ENCODE measurements at regions not wholly inside any gene's neighbourhood (a gene's known extent, or its start where the extent isn't known, plus 50 kb on each side); places are given as distances from the start of the nearest gene placed in this dataset.

GRCh38 chr12:107339932-107340331 lies 246.6 kb upstream of the CRY1 start:
- WGBS, 3 donors, result 59 to 70% (median 63%) methylated on average over 2 of the region's 2 CpGs
- FAIRE-seq (no peak), DNase-seq (no peak)
- Histone ChIP-seq H3K27me3 (ENCODE audit: control insufficient read depth in 3 of 3, insufficient read depth in 3 of 3, low read length in 3 of 3) (peaks cover 0 to 7% (median 0%) of the 10 kb centered on the region in 3 donors), H3K27ac (ENCODE audit: low read depth in 1 of 3, low read length in 2 of 3) (no peak overlapping the region), H3K4me3 (ENCODE audit: low read depth in 1 of 3, low read length in 3 of 3) (no peak overlapping the region), H3K36me3 (ENCODE audit: control insufficient read depth in 3 of 3, insufficient read depth in 2 of 3, low read depth in 1 of 3, low read length in 3 of 3) (no peaks in the 10 kb centered on the region), H3K4me1 (ENCODE audit: control insufficient read depth in 3 of 3, insufficient read depth in 2 of 3, low read depth in 1 of 3, low read length in 2 of 3) (no peaks in the 10 kb centered on the region), H3K9me3 (ENCODE audit: control insufficient read depth in 2 of 2, insufficient read depth in 1 of 2, low read depth in 1 of 2, low read length in 1 of 2) (no peaks in the 10 kb centered on the region)

GRCh38 chr12:107340898-107341297 lies 247.5 kb upstream of the CRY1 start:
- 86 to 91% (median 88%) methylated on average over 5 of the region's 5 CpGs for WGBS, 3 donors
- no peaks in the 10 kb centered on the region for H3K9me3 ChIP-seq (ENCODE audit: control insufficient read depth in 2 of 2, insufficient read depth in 1 of 2, low read depth in 1 of 2, low read length in 1 of 2)
- H3K4me3 ChIP-seq (ENCODE audit: low read depth in 1 of 3, low read length in 3 of 3), result no peak overlapping the region
- FAIRE-seq (no peak), DNase-seq (no peak)
- H3K27me3 ChIP-seq (ENCODE audit: control insufficient read depth in 3 of 3, insufficient read depth in 3 of 3, low read length in 3 of 3), result peaks cover 0 to 5% (median 0%) of the 10 kb centered on the region in 3 donors
- no peak overlapping the region for H3K27ac ChIP-seq (ENCODE audit: low read depth in 1 of 3, low read length in 2 of 3)
- no peaks in the 10 kb centered on the region for H3K4me1 ChIP-seq (ENCODE audit: control insufficient read depth in 3 of 3, insufficient read depth in 2 of 3, low read depth in 1 of 3, low read length in 2 of 3)
- no peaks in the 10 kb centered on the region for H3K36me3 ChIP-seq (ENCODE audit: control insufficient read depth in 3 of 3, insufficient read depth in 2 of 3, low read depth in 1 of 3, low read length in 3 of 3)

GRCh38 chr12:107344035-107344808 lies 250.9 kb upstream of the CRY1 start:
- Histone ChIP-seq H3K27me3 (ENCODE audit: control insufficient read depth in 3 of 3, insufficient read depth in 3 of 3, low read length in 3 of 3) (no peaks in the 10 kb centered on the region), H3K36me3 (ENCODE audit: control insufficient read depth in 3 of 3, insufficient read depth in 2 of 3, low read depth in 1 of 3, low read length in 3 of 3) (no peaks in the 10 kb centered on the region), H3K4me3 (ENCODE audit: low read depth in 1 of 3, low read length in 3 of 3) (no peak overlapping the region), H3K27ac (ENCODE audit: low read depth in 1 of 3, low read length in 2 of 3) (no peak overlapping the region), H3K4me1 (ENCODE audit: control insufficient read depth in 3 of 3, insufficient read depth in 2 of 3, low read depth in 1 of 3, low read length in 2 of 3) (no peaks in the 10 kb centered on the region), H3K9me3 (ENCODE audit: control insufficient read depth in 2 of 2, insufficient read depth in 1 of 2, low read depth in 1 of 2, low read length in 1 of 2) (peaks cover 0 to 5% of the 10 kb centered on the region in 2 donors)
- 80 to 85% (median 80%) methylated on average over 3 of the region's 3 CpGs for WGBS, 3 donors
- FAIRE-seq (no peak), DNase-seq (no peak)

- FAIRE-seq (no peak), DNase-seq (no peak)
- Histone ChIP-seq H3K27me3 (ENCODE audit: control insufficient read depth in 3 of 3, insufficient read depth in 3 of 3, low read length in 3 of 3) (no peaks in the 10 kb centered on the region), H3K4me1 (ENCODE audit: control insufficient read depth in 3 of 3, insufficient read depth in 2 of 3, low read depth in 1 of 3, low read length in 2 of 3) (peaks cover 0 to 1% (median 0%) of the 10 kb centered on the region in 3 donors), H3K9me3 (ENCODE audit: control insufficient read depth in 2 of 2, insufficient read depth in 1 of 2, low read depth in 1 of 2, low read length in 1 of 2) (peaks cover 0 to 5% of the 10 kb centered on the region in 2 donors), H3K4me3 (ENCODE audit: low read depth in 1 of 3, low read length in 3 of 3) (no peak overlapping the region), H3K27ac (ENCODE audit: low read depth in 1 of 3, low read length in 2 of 3) (no peak overlapping the region), H3K36me3 (ENCODE audit: control insufficient read depth in 3 of 3, insufficient read depth in 2 of 3, low read depth in 1 of 3, low read length in 3 of 3) (no peaks in the 10 kb centered on the region)
- 92 to 96% (median 94%) methylated on average over 3 of the region's 3 CpGs for WGBS, 3 donors
These were observed 253.9 kb upstream of the CRY1 start for GRCh38 chr12:107347261-107347660.

GRCh38 chr12:107349008-107349747 lies 255.8 kb upstream of the CRY1 start:
- 9 to 42% (median 28%) methylated on average over 5 of the region's 5 CpGs for WGBS, 3 donors
- no peaks in the 10 kb centered on the region for H3K27me3 ChIP-seq (ENCODE audit: control insufficient read depth in 3 of 3, insufficient read depth in 3 of 3, low read length in 3 of 3)
- peaks cover 0 to 3% (median 0%) of the 10 kb centered on the region in 3 donors for H3K4me1 ChIP-seq (ENCODE audit: control insufficient read depth in 3 of 3, insufficient read depth in 2 of 3, low read depth in 1 of 3, low read length in 2 of 3)
- DNase-seq (peak; percentile 77 to 85), FAIRE-seq (no peak)
- H3K36me3 ChIP-seq (ENCODE audit: control insufficient read depth in 3 of 3, insufficient read depth in 2 of 3, low read depth in 1 of 3, low read length in 3 of 3), result no peaks in the 10 kb centered on the region
- H3K9me3 ChIP-seq (ENCODE audit: control insufficient read depth in 2 of 2, insufficient read depth in 1 of 2, low read depth in 1 of 2, low read length in 1 of 2), result peaks cover 0 to 8% of the 10 kb centered on the region in 2 donors
- H3K4me3 ChIP-seq (ENCODE audit: low read depth in 1 of 3, low read length in 3 of 3), result no peak overlapping the region
- H3K27ac ChIP-seq (ENCODE audit: low read depth in 1 of 3, low read length in 2 of 3), result peak overlapping the region in 1 of 3 donors; percentile 79

- peaks cover 0 to 8% of the 10 kb centered on the region in 2 donors for H3K9me3 ChIP-seq (ENCODE audit: control insufficient read depth in 2 of 2, insufficient read depth in 1 of 2, low read depth in 1 of 2, low read length in 1 of 2)
- H3K4me1 ChIP-seq (ENCODE audit: control insufficient read depth in 3 of 3, insufficient read depth in 2 of 3, low read depth in 1 of 3, low read length in 2 of 3), result peaks cover 0 to 3% (median 0%) of the 10 kb centered on the region in 3 donors
- DNase-seq (no peak), FAIRE-seq (no peak)
- H3K27ac ChIP-seq (ENCODE audit: low read depth in 1 of 3, low read length in 2 of 3), result no peak overlapping the region
- no peaks in the 10 kb centered on the region for H3K36me3 ChIP-seq (ENCODE audit: control insufficient read depth in 3 of 3, insufficient read depth in 2 of 3, low read depth in 1 of 3, low read length in 3 of 3)
- no peak overlapping the region for H3K4me3 ChIP-seq (ENCODE audit: low read depth in 1 of 3, low read length in 3 of 3)
- 36 to 56% (median 51%) methylated on average over 2 of the region's 2 CpGs for WGBS, 3 donors
- H3K27me3 ChIP-seq (ENCODE audit: control insufficient read depth in 3 of 3, insufficient read depth in 3 of 3, low read length in 3 of 3), result no peaks in the 10 kb centered on the region
These were observed 256.5 kb upstream of the CRY1 start for GRCh38 chr12:107349839-107350238.

GRCh38 chr12:107351109-107351508 lies 257.8 kb upstream of the CRY1 start:
- DNase-seq (peak in 1 of 2 donors; percentile 17), FAIRE-seq (no peak)
- Histone ChIP-seq H3K36me3 (ENCODE audit: control insufficient read depth in 3 of 3, insufficient read depth in 2 of 3, low read depth in 1 of 3, low read length in 3 of 3) (no peaks in the 10 kb centered on the region), H3K9me3 (ENCODE audit: control insufficient read depth in 2 of 2, insufficient read depth in 1 of 2, low read depth in 1 of 2, low read length in 1 of 2) (peaks cover 0 to 8% of the 10 kb centered on the region in 2 donors), H3K27ac (ENCODE audit: low read depth in 1 of 3, low read length in 2 of 3) (no peak overlapping the region), H3K4me3 (ENCODE audit: low read depth in 1 of 3, low read length in 3 of 3) (no peak overlapping the region), H3K4me1 (ENCODE audit: control insufficient read depth in 3 of 3, insufficient read depth in 2 of 3, low read depth in 1 of 3, low read length in 2 of 3) (peaks cover 0 to 3% (median 0%) of the 10 kb centered on the region in 3 donors), H3K27me3 (ENCODE audit: control insufficient read depth in 3 of 3, insufficient read depth in 3 of 3, low read length in 3 of 3) (no peaks in the 10 kb centered on the region)
- 63 to 83% (median 71%) methylated on average over 3 of the region's 3 CpGs for WGBS, 3 donors

- Histone ChIP-seq H3K4me1 (ENCODE audit: control insufficient read depth in 3 of 3, insufficient read depth in 2 of 3, low read depth in 1 of 3, low read length in 2 of 3) (peaks cover 0 to 3% (median 0%) of the 10 kb centered on the region in 3 donors), H3K4me3 (ENCODE audit: low read depth in 1 of 3, low read length in 3 of 3) (no peak overlapping the region), H3K9me3 (ENCODE audit: control insufficient read depth in 2 of 2, insufficient read depth in 1 of 2, low read depth in 1 of 2, low read length in 1 of 2) (peaks cover 0 to 8% of the 10 kb centered on the region in 2 donors), H3K27ac (ENCODE audit: low read depth in 1 of 3, low read length in 2 of 3) (no peak overlapping the region), H3K27me3 (ENCODE audit: control insufficient read depth in 3 of 3, insufficient read depth in 3 of 3, low read length in 3 of 3) (no peaks in the 10 kb centered on the region), H3K36me3 (ENCODE audit: control insufficient read depth in 3 of 3, insufficient read depth in 2 of 3, low read depth in 1 of 3, low read length in 3 of 3) (no peaks in the 10 kb centered on the region)
- FAIRE-seq (no peak), DNase-seq (no peak)
These were observed 258.4 kb upstream of the CRY1 start for GRCh38 chr12:107351713-107352112.

All from small intestine (tissue), 7 donors.